ENCODE measurements at regions not wholly inside any gene's neighbourhood (a gene's known extent, or its start where the extent isn't known, plus 50 kb on each side); places are given as distances from the start of the nearest gene placed in this dataset.

GRCh38 chr3:193971261-193971751 lies 164.6 kb upstream of the HES1 start:
- peak; percentile 30 for DNase-seq

DNA sequence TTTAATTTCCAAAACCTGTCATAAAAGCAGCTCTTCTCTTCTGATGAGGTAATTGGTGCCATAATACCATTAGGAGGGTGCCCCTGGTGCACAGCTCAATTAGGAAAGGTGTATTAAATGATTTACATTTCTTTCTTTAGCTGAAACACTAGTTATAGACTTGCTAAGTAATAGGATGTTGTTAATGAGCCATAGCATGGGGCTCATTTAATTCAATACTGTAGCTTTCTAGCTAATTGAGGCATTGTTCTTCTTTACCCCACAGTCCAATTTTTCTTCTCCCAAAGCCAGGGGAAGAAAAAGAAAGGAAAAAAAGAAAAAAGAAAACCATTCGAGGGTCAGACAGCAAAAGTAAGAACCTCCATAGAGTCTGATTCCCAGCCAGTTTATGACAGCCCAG lies 164.0 kb upstream of the HES1 start:
- DNase-seq, result no peak

DNA sequence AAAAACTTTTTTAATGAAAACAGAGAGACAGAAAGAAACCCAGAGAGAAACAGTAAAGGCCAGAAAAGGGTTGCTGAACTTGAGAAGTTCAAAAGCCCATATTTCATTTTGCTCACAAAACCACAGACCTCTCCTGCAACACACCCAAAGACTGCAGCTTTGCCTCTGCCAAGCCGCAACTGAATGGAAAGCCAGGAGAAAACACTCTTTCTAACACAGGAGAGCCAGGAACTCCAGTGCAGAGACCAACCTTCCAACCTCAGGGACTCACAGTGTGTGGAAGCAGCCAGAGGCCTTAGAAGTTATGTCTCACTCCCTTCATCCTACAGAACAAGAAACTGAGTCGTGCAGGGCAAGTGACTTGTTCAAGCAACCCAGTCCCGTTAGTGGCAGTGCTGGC lies 163.1 kb upstream of the HES1 start:
- DNase-seq, result no peak

DNA sequence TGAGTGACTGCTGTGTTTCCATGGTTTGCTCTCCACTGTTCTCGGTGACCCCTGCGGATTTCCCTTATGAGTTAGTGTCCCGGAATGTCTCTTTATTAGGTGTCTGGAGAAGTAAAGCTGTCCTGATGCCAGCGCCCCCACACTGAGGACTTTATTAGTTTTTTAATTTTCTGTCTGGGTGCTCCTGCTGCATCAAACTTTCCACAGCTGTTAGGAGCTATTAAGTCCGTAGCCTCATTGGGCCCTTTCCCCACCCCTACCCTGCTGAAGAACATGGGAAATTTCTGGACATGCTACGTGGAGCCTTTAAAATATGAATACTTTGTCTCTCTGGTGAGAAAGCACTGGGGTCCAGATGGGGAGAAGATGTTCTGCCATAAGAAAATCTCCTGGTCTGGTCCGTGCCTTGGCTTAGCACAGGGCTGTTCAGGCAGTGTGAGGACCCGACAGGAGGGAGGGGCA lies 161.7 kb upstream of the HES1 start:
- no peak for DNase-seq

DNA sequence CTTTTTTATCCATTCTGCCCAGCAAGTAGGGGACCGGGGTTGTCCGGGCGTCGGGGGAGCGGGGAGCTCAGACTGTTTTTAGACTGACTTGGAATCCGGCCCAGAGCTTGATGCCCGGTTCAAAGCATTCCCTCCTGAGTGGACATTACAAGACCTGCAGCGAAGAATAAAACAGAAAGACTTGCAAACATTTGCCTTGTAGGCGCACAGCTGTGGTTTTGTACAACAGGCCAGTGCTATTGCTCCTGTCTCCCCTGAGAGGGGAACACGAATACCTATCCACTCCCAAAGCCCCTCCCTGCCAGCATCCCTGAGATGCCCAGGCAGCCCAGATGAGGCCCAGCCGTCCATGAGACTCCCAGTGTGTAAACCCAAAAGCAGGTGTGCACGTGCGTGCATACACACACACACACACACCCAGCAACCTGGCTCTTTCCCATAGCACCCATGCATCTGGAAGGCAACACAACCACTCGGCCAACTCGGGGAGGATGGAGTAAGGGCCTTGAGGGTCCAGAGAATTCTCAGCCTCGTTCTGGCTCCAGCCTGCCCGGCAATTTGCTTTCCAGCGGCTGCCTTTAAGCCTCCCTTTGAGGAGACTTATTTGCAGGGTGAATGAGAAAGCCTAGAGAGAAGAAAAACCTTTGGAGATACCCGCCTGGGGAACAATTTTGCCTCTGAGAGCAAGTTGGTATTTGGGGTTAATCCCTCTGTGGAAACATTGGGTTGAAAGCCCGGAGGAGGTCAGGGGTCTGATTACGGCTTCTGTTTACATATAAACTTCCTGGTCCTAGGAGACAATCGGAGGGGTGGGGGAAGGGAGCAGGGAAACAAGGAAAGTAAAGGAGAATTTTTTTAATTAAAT lies 161.0 kb upstream of the HES1 start:
- no peak for DNase-seq

GRCh38 chr3:193977622-193978021 lies 158.3 kb upstream of the HES1 start:
- DNase-seq, result no peak

DNA sequence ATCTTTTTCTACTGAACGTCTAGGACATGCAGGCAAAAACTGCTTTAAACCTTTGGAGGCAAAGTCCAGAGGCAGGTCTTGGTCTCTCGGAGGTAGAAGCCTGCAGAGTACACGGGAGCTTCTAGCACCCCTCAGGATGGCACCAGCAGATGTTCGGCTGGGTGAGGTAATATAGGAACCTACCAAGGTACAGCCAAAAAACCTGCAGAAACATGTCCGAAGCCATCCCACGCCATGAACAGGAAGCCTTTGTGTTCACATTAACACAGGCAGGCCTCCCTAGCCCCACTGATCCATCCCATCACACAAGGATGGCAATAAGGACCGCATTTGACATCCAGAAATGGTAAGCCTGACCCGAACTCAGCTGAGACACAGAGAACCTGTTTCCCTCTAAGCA lies 157.9 kb upstream of the HES1 start:
- no peak for DNase-seq

DNA sequence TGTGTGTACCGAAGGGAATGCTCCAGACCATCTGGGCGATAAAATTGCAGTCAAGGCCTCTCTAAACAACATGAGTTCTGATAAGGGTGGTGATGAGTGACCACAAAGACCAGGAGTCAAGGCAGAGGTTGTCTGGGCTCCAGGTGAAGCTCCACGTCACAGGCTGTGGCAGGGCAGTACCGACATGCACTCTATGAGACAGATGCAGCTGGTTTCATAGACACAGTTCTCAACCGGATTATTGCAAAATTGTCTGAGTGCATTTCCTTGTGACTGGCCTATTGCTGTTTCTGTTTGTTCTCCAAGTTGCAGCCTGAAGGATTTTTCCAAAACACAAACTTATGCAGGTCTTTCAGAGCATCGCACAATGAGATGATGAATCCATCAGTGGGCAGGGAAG lies 157.5 kb upstream of the HES1 start:
- DNase-seq, result no peak

DNA sequence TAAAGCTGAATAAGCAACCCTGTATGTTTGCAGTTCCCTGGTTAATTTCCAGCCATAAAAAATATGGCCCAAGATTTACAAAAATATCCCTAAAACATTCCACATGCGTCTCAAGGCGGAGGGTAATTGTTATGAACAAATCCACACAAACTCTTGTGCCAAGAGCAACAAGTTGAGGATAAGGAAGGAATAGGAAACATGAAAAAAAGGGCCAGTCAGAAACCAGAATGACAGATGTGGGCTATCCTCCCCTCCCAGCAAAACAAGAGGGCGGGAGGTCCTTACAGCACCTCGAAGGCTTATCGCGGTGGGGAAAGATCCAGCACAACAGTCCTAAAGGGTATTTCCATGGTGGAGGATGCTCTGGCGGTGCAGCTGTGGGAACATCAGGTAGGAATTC lies 155.6 kb upstream of the HES1 start:
- no peak for DNase-seq

DNA sequence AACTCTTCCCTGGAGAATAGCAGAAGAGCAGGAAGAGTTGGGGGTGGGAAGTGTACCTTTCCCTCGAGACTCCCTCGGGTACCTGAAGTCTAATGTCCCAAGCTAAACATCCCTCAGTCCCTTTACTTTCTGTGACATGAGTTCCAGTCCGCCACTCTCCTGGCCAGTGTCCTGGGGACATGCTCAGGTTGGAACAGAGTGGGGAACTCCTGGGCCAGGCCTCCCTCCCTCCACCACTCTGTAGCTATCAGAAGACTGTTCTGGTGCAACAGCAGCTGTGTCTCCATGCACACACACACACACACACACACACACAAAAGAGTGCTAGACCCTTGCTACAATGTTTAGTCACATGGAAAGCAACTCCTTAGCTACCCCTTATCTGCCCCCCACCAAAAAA lies 155.0 kb upstream of the HES1 start:
- no peak for DNase-seq

DNA sequence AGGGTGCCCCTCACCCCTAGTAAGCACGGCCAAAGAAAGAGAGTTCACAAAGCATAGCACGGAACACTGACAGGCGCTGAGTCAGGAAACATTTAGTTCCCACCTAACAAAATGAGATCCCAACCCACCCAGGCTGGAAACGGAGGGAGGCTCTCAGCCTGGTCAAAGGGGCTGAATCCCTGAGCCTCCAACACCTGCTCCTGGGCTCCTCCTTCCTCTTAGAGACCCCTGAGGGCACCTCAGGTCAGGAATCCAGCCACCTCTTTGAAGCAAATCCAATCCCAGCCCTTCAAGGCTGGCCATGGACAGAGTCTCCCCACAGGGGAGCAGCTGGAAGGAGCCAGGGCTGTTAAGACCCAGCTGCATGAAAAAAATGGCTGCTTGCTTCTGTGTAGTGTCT lies 154.4 kb upstream of the HES1 start:
- no peak for DNase-seq

GRCh38 chr3:193982258-193982659 lies 153.7 kb upstream of the HES1 start:
- no peak for DNase-seq

DNA sequence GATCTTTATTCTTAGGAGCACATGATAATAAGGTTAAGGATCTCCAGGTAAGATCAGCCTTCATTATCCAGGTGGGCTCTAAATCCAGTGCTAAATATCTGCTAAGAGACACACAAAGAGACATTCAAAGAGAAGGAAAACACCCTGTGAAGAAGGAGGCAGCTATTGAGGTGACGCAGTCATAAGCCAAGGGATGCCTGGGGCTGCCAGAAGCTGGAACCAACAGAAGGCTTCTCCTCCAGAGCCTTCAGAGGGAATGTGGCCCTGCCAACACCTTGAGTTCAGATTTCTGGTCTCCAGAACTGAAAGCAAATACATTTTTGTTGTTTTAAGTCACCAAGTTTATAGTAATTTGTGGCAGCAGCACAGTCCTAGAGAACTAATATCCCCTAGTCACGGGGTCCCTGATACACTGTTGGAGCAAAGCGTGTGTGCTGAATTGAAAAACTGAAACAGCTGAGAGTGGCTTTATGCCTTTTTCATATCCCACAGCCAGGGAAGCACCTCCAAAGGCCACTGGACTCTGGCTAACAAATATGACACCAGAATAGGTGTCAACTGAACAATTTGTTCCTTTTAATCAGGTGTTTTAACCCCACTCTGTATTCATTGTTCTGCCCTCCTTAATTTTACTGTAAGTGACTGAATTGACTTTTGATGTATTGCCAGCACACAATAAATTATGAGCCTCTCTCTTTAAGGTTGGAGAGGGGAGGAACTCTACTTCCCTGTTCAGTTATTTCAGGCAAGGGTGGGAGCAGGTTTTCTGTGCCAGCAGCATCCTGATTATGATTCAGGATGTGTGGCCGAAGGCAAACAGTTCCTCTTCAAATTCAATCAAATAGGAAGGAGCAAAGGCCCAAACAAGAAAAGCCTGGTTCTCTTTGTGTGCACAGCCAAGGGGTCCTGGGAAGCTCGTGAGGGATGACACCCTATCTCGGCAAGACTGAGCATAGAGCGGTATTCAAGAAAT lies 151.8 kb upstream of the HES1 start:
- DNase-seq, result no peak

DNA sequence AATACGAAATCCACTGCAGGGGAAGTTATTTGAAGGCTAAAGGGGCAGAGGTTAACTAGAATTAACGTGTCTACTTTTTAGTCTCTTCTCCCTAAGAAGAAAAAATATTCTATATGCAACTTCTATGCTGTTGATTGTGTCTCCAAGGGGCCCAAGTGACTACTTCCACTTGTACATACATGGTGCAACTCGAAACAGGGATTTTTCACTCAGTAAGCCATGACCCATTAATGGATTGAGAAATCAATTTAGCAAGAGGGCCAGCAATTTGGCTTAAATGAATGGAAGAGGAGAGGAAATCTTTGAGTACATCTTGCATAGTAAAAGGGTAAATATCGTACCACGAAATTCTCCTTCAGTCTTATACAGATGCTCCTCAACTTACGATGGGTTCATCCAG lies 151.1 kb upstream of the HES1 start:
- DNase-seq, result no peak

- DNase-seq, result no peak
Measured at GRCh38 chr3:193987186-193987585, 148.8 kb upstream of the HES1 start.

DNA sequence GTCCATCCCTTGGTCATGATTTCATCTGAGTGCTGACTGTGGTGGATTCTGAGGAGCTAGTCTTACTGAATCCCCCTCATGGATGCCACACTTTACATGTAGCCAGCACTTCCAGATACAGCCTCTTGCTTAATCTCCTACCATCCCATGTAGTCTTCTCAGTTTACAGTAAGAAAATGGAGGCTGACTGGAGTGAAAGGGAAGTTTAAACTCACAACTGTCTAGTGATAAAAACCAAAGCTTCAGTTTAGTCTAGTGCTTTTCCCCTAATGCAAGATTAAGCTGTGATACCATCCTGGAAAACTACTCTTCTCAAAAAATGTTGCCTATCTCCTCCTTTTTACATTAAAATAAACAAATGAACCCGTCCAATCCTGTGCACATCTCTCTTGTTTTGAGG lies 146.8 kb upstream of the HES1 start:
- no peak for DNase-seq

- DNase-seq, result no peak
Measured at GRCh38 chr3:193991666-193992424, 144.1 kb upstream of the HES1 start.

DNA sequence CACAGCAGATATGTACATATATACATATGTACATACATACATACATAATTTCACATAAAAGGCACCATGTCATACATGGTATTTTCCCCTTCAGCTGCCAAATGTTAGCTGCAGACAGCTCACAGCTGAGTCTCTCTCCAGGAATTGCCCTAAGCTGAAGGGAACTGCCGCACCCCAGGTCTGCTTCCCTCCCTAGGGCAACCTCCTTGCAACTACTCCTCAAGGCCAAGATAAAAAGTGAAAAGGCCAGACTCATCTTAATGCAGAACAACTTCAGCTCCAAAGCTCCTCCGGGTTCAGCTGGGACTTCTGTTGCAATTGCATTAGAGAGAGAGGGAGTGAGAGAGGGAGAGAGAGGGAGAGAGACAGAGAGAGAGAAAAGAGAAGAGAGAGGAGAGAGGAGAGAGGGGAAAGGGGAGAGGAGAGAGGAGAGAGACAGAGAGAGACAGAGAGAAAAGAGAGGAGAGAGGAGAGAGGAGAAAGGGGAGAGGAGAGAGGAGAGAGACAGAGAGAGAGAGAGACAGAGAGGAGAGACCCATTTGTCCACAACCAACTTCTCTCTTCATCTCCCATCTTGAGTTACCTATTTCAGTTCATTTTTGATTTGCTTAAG lies 143.4 kb upstream of the HES1 start:
- no peak for DNase-seq

DNA sequence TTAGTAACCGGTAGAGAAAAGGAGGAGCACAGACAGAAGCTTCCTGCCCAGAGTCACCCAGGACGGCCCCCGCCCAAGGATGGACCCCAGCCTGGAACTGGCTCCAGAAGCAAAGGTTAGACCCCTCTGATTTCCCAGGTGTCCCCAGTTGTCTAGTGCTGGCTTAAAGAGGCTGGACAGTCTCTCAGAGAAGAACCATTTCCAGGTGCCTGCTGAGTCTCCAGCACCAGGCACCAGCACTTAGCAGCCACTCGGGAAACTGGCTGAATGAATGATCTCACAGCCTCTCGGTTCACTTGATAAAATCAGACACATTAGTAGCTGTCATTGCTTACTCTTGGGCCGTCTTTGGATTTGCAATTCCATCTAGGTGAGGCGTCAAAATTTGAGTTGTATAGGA lies 139.7 kb upstream of the HES1 start:
- DNase-seq, result no peak

GRCh38 chr3:193996641-193997089 lies 139.3 kb upstream of the HES1 start:
- no peak for DNase-seq

- no peak for DNase-seq
Measured at GRCh38 chr3:193997228-193998122, 138.5 kb upstream of the HES1 start.
